NB4 (cell line): ENCODE measurements at regions not wholly inside any gene's neighbourhood (a gene's known extent, or its start where the extent isn't known, plus 50 kb on each side); places are given as distances from the start of the nearest gene placed in this dataset.

ENCODE experiments used
- DNase-seq: peaks from one replicate; pipeline ENCODE4 v3.0.0; 2010; ENCODE audit warnings: low read depth
- H3K4me3 ChIP-seq: one replicate; pipeline ENCODE4 v1.5.1; 2011; ENCODE audit warnings: mild to moderate bottlenecking, low read depth, low read length, moderate library complexity
- CTCF ChIP-seq: IDR thresholded peaks from one replicate; pipeline ENCODE4 v1.5.1; 2012; ENCODE audit warnings: low read depth, low read length
- MAX ChIP-seq: IDR thresholded peaks from 2 replicates; pipeline ENCODE4 v1.6.1; 2011; ENCODE audit warnings: low read depth, low read length
- MYC ChIP-seq: IDR thresholded peaks from 2 replicates; pipeline ENCODE4 v1.6.1; 2011; ENCODE audit warnings: low read depth, low read length
- POLR2A ChIP-seq: IDR thresholded peaks from 2 replicates; pipeline ENCODE4 v1.6.1; 2011; ENCODE audit warnings: mild to moderate bottlenecking; ENCODE audit not compliant: insufficient read length; ENCODE audit errors: extremely low read depth

GRCh38 chr4:100288161-100288560, 97.9 kb upstream of the DDIT4L start:
- TF ChIP-seq POLR2A (no peak), CTCF (no peak), MAX (no peak), MYC (no peak)
- DNase-seq = no peak
- no peak overlapping the region for H3K4me3 ChIP-seq

GRCh38 chr4:100287534-100287933, 97.3 kb upstream of the DDIT4L start:
- no peak for DNase-seq
- no peak overlapping the region for H3K4me3 ChIP-seq
- TF ChIP-seq MAX = no peak
- TF ChIP-seq MYC = no peak
- TF ChIP-seq POLR2A = no peak
- no peak for TF ChIP-seq CTCF

GRCh38 chr4:100286636-100287035, 96.4 kb upstream of the DDIT4L start:
- no peak for DNase-seq
- TF ChIP-seq CTCF (no peak), MAX (no peak), POLR2A (no peak), MYC (no peak)
- H3K4me3 ChIP-seq = no peak overlapping the region

GRCh38 chr4:100285121-100285520, 94.9 kb upstream of the DDIT4L start:
- TF ChIP-seq POLR2A = no peak
- TF ChIP-seq MYC = no peak
- TF ChIP-seq CTCF = no peak
- no peak for TF ChIP-seq MAX
- DNase-seq = no peak
- H3K4me3 ChIP-seq = no peak overlapping the region

GRCh38 chr4:100284129-100284880, 94.0 kb upstream of the DDIT4L start:
- DNase-seq = no peak
- TF ChIP-seq CTCF (no peak), POLR2A (no peak), MAX (no peak), MYC (no peak)
- no peak overlapping the region for H3K4me3 ChIP-seq

- no peak for TF ChIP-seq MYC
- no peak for TF ChIP-seq POLR2A
- no peak for TF ChIP-seq CTCF
- no peak for TF ChIP-seq MAX
- no peak overlapping the region for H3K4me3 ChIP-seq
- no peak for DNase-seq
Observed at GRCh38 chr4:100280807-100281206, 90.5 kb upstream of the DDIT4L start.
